Limb (tissue), 2 donors: ENCODE measurements at regions not wholly inside any gene's neighbourhood (a gene's known extent, or its start where the extent isn't known, plus 50 kb on each side); places are given as distances from the start of the nearest gene placed in this dataset.
A peak's percentile ranks its signal among the peaks of the same experiment; 100 is the strongest.

Experiments
- DNase-seq, 2 donors: peaks; one replicate each; pipeline ENCODE4 v3.0.0-alpha.2; 2016; ENCODE audit errors: extremely low spot score in 2 of 2

- no peak for DNase-seq
These were observed 144.5 kb downstream of the NAV1 start for GRCh38 chr1:201683397-201683796.

- no peak for DNase-seq
These were observed 143.5 kb upstream of the IPO9 start for GRCh38 chr1:201685485-201685884.

- no peak for DNase-seq
These were observed 142.1 kb upstream of the IPO9 start for GRCh38 chr1:201686714-201687455.

- no peak for DNase-seq
These were observed 140.4 kb upstream of the IPO9 start for GRCh38 chr1:201688514-201688913.

GRCh38 chr1:201689647-201690046, 139.3 kb upstream of the IPO9 start:
- no peak for DNase-seq

- no peak for DNase-seq
These were observed 138.4 kb upstream of the IPO9 start for GRCh38 chr1:201690528-201690927.

GRCh38 chr1:201691716-201692554, 137.0 kb upstream of the IPO9 start:
- DNase-seq, result no peak

GRCh38 chr1:201692555-201693394, 136.2 kb upstream of the IPO9 start:
- DNase-seq, result no peak

GRCh38 chr1:201693890-201694607, 134.9 kb upstream of the IPO9 start:
- DNase-seq, result peak in 1 of 2 donors; percentile 66

- no peak for DNase-seq
These were observed 134.2 kb upstream of the IPO9 start for GRCh38 chr1:201694608-201695335.

GRCh38 chr1:201695607-201696006, 133.3 kb upstream of the IPO9 start:
- no peak for DNase-seq

GRCh38 chr1:201696217-201696761, 132.7 kb upstream of the IPO9 start:
- DNase-seq, result peak; percentile 63 to 83

GRCh38 chr1:201697174-201697573, 131.8 kb upstream of the IPO9 start:
- DNase-seq, result no peak

GRCh38 chr1:201701831-201702230, 127.1 kb upstream of the IPO9 start:
- no peak for DNase-seq

- DNase-seq, result peak; percentile 50 to 65
These were observed 126.0 kb upstream of the IPO9 start for GRCh38 chr1:201702936-201703335.

- DNase-seq, result peak; percentile 74 to 90
These were observed 125.1 kb upstream of the IPO9 start for GRCh38 chr1:201703621-201704438.

- no peak for DNase-seq
These were observed 124.5 kb upstream of the IPO9 start for GRCh38 chr1:201704439-201704792.

- DNase-seq, result no peak
These were observed 123.6 kb upstream of the IPO9 start for GRCh38 chr1:201705389-201705788.

GRCh38 chr1:201706109-201706508, 122.8 kb upstream of the IPO9 start:
- no peak for DNase-seq
